K562 (cell line): ENCODE measurements at regions not wholly inside any gene's neighbourhood (a gene's known extent, or its start where the extent isn't known, plus 50 kb on each side); places are given as distances from the start of the nearest gene placed in this dataset.

Experiments
- ATAC-seq: fragments of 200-7000 bp; cut with Tn5 transposase; 3 replicates; pipeline ENCODE4 v1.9.1; 2020; ENCODE audit warnings: moderate library complexity
- BruUV-seq: library from RNA; stranded (reverse); fragments of 400-500 nt; replicated peaks from 2 replicates; lab custom pipeline; 2021; lab: Mats Ljungman, UMichigan
- CTCF ChIA-PET: fragments of 300-600 bp; formaldehyde crosslinking; extraction: SDS; loops from one replicate; lab custom pipeline; 2021; ENCODE audit warnings: low intra/inter-chr PET ratio; lab: Yijun Ruan, JAX
- POLR2A ChIA-PET: fragments of 300-600, 350-650 bp; sonication (Branson Sonifier 250); formaldehyde crosslinking; extraction: SDS; loops from one replicate; lab custom pipeline; 2021; ENCODE audit warnings: antibody characterized with exemption, inconsistent platforms; lab: Yijun Ruan, JAX
- DNase-seq, 4 experiments: peaks; one replicate each; pipeline versions ENCODE4 v3.0.0 to v3.0.0-alpha.2; 2011 to 2018; ENCODE audit warnings: low spot score in 3 of 4, mixed read lengths in 3 of 4; ENCODE audit errors: extremely low read depth in 1 of 4
- FAIRE-seq: peaks from 2 replicates; lab custom pipeline; 2011; peaks lifted over from hg19 to GRCh38; lab: Jason Lieb, UNC
- H2AFZ ChIP-seq: 2 replicates; pipeline ENCODE4 v1.6.0; 2011; ENCODE audit warnings: low read depth, low read length, control low read depth, inconsistent platforms
- H3K27ac ChIP-seq: fragments of 200-600 bp; 3 replicates; pipeline ENCODE4 v1.8.0; 2011; ENCODE audit warnings: low read depth, mild to moderate bottlenecking, control low read depth, inconsistent platforms, low read length, moderate library complexity, mixed read lengths; ENCODE audit errors: extremely low read depth
- H3K27me3 ChIP-seq, 2 experiments: fragments of 300-600 bp in 1 of 2; 2 replicates in 1 of 2; 3 replicates in 1 of 2; pipeline versions ENCODE4 v1.6.0 to v1.8.0; 2011; ENCODE audit warnings: inconsistent platforms in 2 of 2, low read length in 2 of 2, mild to moderate bottlenecking in 1 of 2, mixed read lengths in 1 of 2, moderate library complexity in 1 of 2; ENCODE audit not compliant: control insufficient read depth in 2 of 2, insufficient read depth in 2 of 2
- H3K36me3 ChIP-seq: fragments of 300-600 bp; 3 replicates; pipeline ENCODE4 v1.8.0; 2011; ENCODE audit warnings: mild to moderate bottlenecking, low read length, inconsistent platforms; ENCODE audit not compliant: control insufficient read depth, insufficient read depth
- H3K4me1 ChIP-seq, 2 experiments: fragments of 200-600 bp in 1 of 2; replicated peaks in 1 of 2; 2 replicates in 1 of 2; 3 replicates in 1 of 2; pipeline versions ENCODE4 v1.5.1 to v1.8.0; 2011; ENCODE audit warnings: inconsistent platforms in 2 of 2, low read length in 2 of 2, mild to moderate bottlenecking in 1 of 2, mixed read lengths in 1 of 2, moderate library complexity in 1 of 2; ENCODE audit not compliant: control insufficient read depth in 2 of 2, insufficient read depth in 2 of 2
- H3K4me2 ChIP-seq: 2 replicates; pipeline ENCODE4 v1.6.1; 2011; ENCODE audit warnings: low read length, control low read depth, inconsistent platforms, mixed read lengths; ENCODE audit not compliant: insufficient read depth
- H3K4me3 ChIP-seq: fragments of 200-600 bp; sonication (generic), shearing (Covaris generic); 2 replicates; pipeline ENCODE4 v1.5.1; 2016; ENCODE audit warnings: control low read depth, inconsistent platforms
- H3K79me2 ChIP-seq: fragments of 200-600 bp; 3 replicates; pipeline ENCODE4 v1.8.0; 2011; ENCODE audit warnings: low read length, inconsistent platforms; ENCODE audit not compliant: control insufficient read depth, insufficient read depth
- H3K9ac ChIP-seq, 2 experiments: 2 replicates each; pipeline versions ENCODE4 v1.6.0 to v1.6.1; 2011; ENCODE audit warnings: low read depth in 2 of 2, low read length in 2 of 2, control low read depth in 1 of 2, inconsistent platforms in 1 of 2, mild to moderate bottlenecking in 1 of 2, mixed read lengths in 1 of 2; ENCODE audit not compliant: insufficient read depth in 1 of 2
- H3K9me1 ChIP-seq: one replicate; pipeline ENCODE4 v1.6.0; 2011; ENCODE audit warnings: inconsistent platforms, mild to moderate bottlenecking, low read length, moderate library complexity; ENCODE audit not compliant: control insufficient read depth, insufficient read depth
- H3K9me3 ChIP-seq: replicated peaks from 2 replicates; pipeline ENCODE4 v1.5.1; 2011; ENCODE audit warnings: low read depth, low read length, inconsistent platforms; ENCODE audit not compliant: control insufficient read depth, insufficient read depth
- H4K20me1 ChIP-seq: replicated peaks from 2 replicates; pipeline ENCODE4 v1.6.1; 2011; ENCODE audit warnings: low read length, inconsistent platforms, mixed read lengths; ENCODE audit not compliant: control insufficient read depth, insufficient read depth
- BRD4 ChIP-seq: fragments of 200-600 bp; sonication (generic); IDR thresholded peaks from 2 replicates; pipeline ENCODE4 v1.6.1; 2017; ENCODE audit warnings: inconsistent platforms
- CBX5 ChIP-seq: IDR thresholded peaks from 2 replicates; pipeline ENCODE4 v1.6.1; 2014; ENCODE audit warnings: low read depth, borderline replicate concordance
- DPF2 ChIP-seq: fragments of 450-650 bp; IDR thresholded peaks from 2 replicates; pipeline ENCODE4 v1.6.1; 2016
- KDM4B ChIP-seq, 2 experiments: fragments of 450-650 bp in 1 of 2; sonication (generic) in 1 of 2; IDR thresholded peaks; 2 replicates each; pipeline ENCODE4 v1.6.1; 2016 to 2017; ENCODE audit warnings: borderline replicate concordance in 2 of 2, antibody characterized with exemption in 1 of 2, low read depth in 1 of 2, mild to moderate bottlenecking in 1 of 2
- LCOR ChIP-seq: sonication (generic); formaldehyde crosslinking; IDR thresholded peaks from 2 replicates; pipeline ENCODE4 v1.8.0; 2022; ENCODE audit warnings: mild to moderate bottlenecking, missing genetic modification reagents
- SMAD3 ChIP-seq: fragments of 450-650 bp; formaldehyde crosslinking; conservative IDR thresholded peaks from 2 replicates; pipeline ENCODE4 v1.4.0; 2020; ENCODE audit warnings: mild to moderate bottlenecking
- SMAD4 ChIP-seq: fragments of 250-450 bp; sonication (Bioruptor Pico); conservative IDR thresholded peaks from 2 replicates; pipeline ENCODE4 v1.8.0; 2021; ENCODE audit warnings: inconsistent platforms, mild to moderate bottlenecking, moderate library complexity
- TAF9B ChIP-seq: fragments of 450-650 bp; IDR thresholded peaks from 2 replicates; pipeline ENCODE4 v1.6.1; 2018; ENCODE audit warnings: mild to moderate bottlenecking; ENCODE audit not compliant: partially characterized antibody
- WGBS: fragments of 100-300 bp; shearing (Covaris generic); methylation state at CpG from one replicate; pipeline ENCODE4 v1.1.6; 2016; ENCODE audit warnings: low coverage, mixed read lengths; ENCODE audit not compliant: insufficient coverage; ENCODE audit errors: missing lambda C conversion rate; 5-methylcytosine and 5-hydroxymethylcytosine counted together
- in situ Hi-C: fragments of 300-500 bp; cut with MboI; formaldehyde crosslinking; loops from 4 replicates; pipeline ENCODE4 v1.15.0; 2018; ENCODE audit warnings: inconsistent platforms, mixed read lengths
- intact Hi-C: fragments of 100-400 bp; cut with micrococcal nuclease; formaldehyde crosslinking; loops from 2 replicates; pipeline ENCODE4 v1.14.2; 2022
- TF ChIP-seq, protein P1 (sequence below): fragments of 250-450 bp; sonication (Bioruptor Pico); IDR thresholded peaks from 2 replicates; pipeline ENCODE4 v1.8.0; 2021; ENCODE audit warnings: moderate library complexity, mild to moderate bottlenecking, inconsistent platforms
- TF ChIP-seq, protein P2 (sequence below): fragments of 450-650 bp; IDR thresholded peaks from 2 replicates; pipeline ENCODE4 v1.6.1; 2017; ENCODE audit warnings: mild to moderate bottlenecking, moderate library complexity

DNA sequence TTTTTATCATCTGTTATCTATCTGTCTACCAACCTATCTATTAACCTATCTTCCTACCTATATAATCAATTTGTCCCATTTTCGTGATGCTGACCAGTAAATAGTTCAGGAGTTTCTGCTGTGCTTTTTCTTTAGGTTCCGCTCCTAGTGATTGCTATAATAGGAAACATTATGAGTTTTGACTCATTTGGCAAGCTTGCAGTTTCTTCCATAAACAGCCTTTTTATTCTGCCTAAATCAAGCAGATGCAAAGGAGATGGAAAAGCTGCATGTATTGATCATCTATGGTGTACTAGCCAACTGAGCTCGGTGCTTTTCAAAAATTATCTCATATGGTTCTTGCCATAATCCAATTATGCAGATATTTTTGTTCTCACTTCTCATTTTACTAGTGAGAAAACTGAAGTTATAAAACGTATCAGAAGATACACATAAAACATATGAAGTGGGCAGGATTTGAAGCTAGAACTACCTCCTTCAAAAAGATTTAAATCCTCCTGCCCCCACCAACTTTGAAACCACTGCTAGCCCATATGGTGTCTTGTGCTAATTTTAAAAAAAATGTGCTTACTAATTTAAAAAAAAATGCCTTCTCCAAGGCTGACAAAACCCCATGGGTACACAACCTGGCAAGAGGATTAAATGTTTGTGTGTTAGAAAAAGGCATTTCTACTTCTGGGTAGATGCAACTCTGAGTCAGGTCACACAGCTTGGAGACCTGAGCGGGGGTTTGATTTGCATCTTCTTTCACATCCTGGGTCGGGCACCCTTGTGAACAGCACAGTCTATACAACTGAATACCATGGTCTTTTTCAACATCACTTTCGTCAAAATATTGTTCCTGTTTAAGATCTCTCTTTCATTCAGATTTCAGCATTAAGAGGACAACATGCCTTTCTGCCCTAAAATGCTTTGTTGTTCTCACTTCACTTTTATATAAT is 267.0 kb downstream of the CHL1 start:
- no peak overlapping the region for H3K27ac ChIP-seq
- CTCF ChIA-PET = no interaction called here
- H3K9me1 ChIP-seq = no peaks in the 10 kb centered on the region
- no peak for ATAC-seq
- no peak overlapping the region for H3K4me3 ChIP-seq
- no peaks in the 10 kb centered on the region for H3K9me3 ChIP-seq
- WGBS = 2% methylated on average over 7 of the region's 7 CpGs
- no peak overlapping the region for H3K4me2 ChIP-seq
- no peaks in the 10 kb centered on the region for H3K4me1 ChIP-seq
- no peak overlapping the region for H3K9ac ChIP-seq
- H4K20me1 ChIP-seq = no peaks in the 10 kb centered on the region
- intact Hi-C loops (no loop called here), in situ Hi-C loops (no loop called here)
- no peaks in the 10 kb centered on the region for H3K79me2 ChIP-seq
- TF ChIP-seq CBX5 (no peak), KDM4B (IDR thresholded peaks at IDR 0.05; ENCODE audit: borderline replicate concordance in 2 of 2, low read depth in 1 of 2) (no peak), SMAD4 (CRISPR knock-in tag) (no peak), BRD4 (no peak)
- TF ChIP-seq, all 486 proteins: peak for 0
- no TSS peak for BruUV-seq
- Histone ChIP-seq H2AFZ (no peak overlapping the region), H3K27me3 (no peaks in the 10 kb centered on the region), H3K36me3 (no peaks in the 10 kb centered on the region)
- no peak for FAIRE-seq
- POLR2A ChIA-PET = interaction anchor here (0.8 kb wide), 1 partner anchor 382 kb away, joined by 3 read pairs; no protein-coding TSS in a partner anchor
- DNase-seq = no peak

DNA sequence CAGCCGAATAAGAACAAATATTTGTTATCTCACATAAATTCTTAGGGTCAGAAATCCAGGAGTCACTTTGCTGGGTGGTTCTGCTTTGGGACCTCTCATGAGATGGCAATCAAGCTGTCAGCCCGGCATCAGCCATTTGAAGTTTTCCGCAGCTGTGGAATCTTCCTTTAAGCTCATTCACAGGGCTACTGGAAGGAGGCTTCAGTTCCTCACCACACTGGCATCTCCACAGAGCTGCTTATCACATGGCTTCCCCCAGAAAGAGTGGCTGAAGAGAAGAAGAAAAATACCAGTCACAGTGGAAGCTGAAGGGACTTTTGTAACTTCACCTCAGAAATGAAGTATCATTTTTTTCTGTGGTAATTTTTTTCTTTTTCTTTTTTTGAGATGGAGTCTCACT is 267.7 kb downstream of the CHL1 start:
- no peaks in the 10 kb centered on the region for H3K79me2 ChIP-seq
- H2AFZ ChIP-seq = no peak overlapping the region
- DNase-seq (no peak), ATAC-seq (no peak), FAIRE-seq (no peak)
- no peak overlapping the region for H3K9ac ChIP-seq
- ChIA-PET POLR2A (interaction anchor here (0.8 kb wide), 1 partner anchor 381 kb away, joined by 3 read pairs; no protein-coding TSS in a partner anchor), CTCF (no interaction called here)
- no peak overlapping the region for H3K27ac ChIP-seq
- no peaks in the 10 kb centered on the region for H3K4me1 ChIP-seq
- H3K4me2 ChIP-seq = no peak overlapping the region
- 3% methylated on average over 3 of the region's 3 CpGs for WGBS
- intact Hi-C loops = no loop called here
- no peaks in the 10 kb centered on the region for H4K20me1 ChIP-seq
- in situ Hi-C loops = no loop called here
- no peak overlapping the region for H3K4me3 ChIP-seq
- H3K27me3 ChIP-seq = no peaks in the 10 kb centered on the region
- no peaks in the 10 kb centered on the region for H3K9me1 ChIP-seq
- BruUV-seq = no TSS peak
- no peaks in the 10 kb centered on the region for H3K36me3 ChIP-seq
- no peaks in the 10 kb centered on the region for H3K9me3 ChIP-seq
- TF ChIP-seq LCOR (CRISPR knock-in tag) (no peak), DPF2 (no peak), TAF9B (no peak), SMAD3 (CRISPR knock-in tag) (no peak)
- TF ChIP-seq, protein P1, sequence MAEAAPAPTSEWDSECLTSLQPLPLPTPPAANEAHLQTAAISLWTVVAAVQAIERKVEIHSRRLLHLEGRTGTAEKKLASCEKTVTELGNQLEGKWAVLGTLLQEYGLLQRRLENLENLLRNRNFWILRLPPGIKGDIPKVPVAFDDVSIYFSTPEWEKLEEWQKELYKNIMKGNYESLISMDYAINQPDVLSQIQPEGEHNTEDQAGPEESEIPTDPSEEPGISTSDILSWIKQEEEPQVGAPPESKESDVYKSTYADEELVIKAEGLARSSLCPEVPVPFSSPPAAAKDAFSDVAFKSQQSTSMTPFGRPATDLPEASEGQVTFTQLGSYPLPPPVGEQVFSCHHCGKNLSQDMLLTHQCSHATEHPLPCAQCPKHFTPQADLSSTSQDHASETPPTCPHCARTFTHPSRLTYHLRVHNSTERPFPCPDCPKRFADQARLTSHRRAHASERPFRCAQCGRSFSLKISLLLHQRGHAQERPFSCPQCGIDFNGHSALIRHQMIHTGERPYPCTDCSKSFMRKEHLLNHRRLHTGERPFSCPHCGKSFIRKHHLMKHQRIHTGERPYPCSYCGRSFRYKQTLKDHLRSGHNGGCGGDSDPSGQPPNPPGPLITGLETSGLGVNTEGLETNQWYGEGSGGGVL (CRISPR knock-in tag) = no peak
- TF ChIP-seq, protein P2, sequence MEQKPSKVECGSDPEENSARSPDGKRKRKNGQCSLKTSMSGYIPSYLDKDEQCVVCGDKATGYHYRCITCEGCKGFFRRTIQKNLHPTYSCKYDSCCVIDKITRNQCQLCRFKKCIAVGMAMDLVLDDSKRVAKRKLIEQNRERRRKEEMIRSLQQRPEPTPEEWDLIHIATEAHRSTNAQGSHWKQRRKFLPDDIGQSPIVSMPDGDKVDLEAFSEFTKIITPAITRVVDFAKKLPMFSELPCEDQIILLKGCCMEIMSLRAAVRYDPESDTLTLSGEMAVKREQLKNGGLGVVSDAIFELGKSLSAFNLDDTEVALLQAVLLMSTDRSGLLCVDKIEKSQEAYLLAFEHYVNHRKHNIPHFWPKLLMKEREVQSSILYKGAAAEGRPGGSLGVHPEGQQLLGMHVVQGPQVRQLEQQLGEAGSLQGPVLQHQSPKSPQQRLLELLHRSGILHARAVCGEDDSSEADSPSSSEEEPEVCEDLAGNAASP = no peak
